GM19372 (cell line): ENCODE measurements at regions not wholly inside any gene's neighbourhood (a gene's known extent, or its start where the extent isn't known, plus 50 kb on each side); places are given as distances from the start of the nearest gene placed in this dataset.
A peak's percentile ranks its signal among the peaks of the same experiment; 100 is the strongest.
"Not testable (repeated sequence)": the region's sequence is repeated elsewhere in the genome, so short reads cannot be mapped to it uniquely, and the experiment has no call there.

Experiments used
- ATAC-seq: cut with Tn5 transposase; IDR thresholded peaks from one replicate; pipeline ENCODE4 v1.9.1; 2021; ENCODE audit warnings: mild to moderate bottlenecking, low read depth, moderate library complexity; ENCODE audit not compliant: unreplicated experiment

DNA sequence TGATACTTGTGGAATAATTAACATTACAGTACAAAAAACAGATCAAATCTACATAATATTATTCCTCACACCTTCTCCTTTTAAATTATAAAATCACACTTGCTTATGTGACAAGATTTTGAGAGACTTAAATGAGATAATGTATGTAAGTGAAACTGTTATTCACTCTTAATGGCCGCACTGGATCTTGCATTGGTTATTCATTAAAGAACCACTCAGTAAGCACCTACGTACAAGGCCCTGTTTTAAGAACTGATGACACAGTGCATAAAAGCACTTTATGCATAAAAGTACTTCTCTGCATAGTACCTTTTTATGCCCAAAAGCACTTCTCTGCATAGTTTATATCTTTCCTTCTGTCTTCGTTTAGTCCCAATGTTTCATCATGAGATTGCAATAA, 172.1 kb downstream of the GOLGA6L6 start:
- ATAC-seq = no peak

- ATAC-seq = no peak
Measured at GRCh38 chr15:20368974-20369373, 172.6 kb downstream of the GOLGA6L6 start.

DNA sequence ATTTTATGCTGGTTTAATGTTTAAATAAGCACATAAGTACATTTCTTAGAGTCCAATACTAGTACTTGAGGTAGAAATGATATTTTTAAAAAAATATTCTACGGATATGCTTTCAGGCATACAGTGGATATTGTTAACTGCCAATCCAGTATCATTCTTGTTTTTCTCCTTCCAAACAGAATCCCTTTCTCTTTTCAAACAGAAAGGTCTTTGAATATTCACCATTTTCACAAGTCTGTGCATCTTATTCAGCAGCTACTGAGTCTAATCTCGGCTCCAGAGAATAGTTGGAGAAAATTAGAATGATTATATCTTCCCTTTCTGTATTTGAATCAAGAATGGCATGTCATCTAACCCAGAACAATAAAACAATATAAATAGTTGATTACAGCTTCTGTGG, 174.5 kb downstream of the GOLGA6L6 start:
- no peak for ATAC-seq

DNA sequence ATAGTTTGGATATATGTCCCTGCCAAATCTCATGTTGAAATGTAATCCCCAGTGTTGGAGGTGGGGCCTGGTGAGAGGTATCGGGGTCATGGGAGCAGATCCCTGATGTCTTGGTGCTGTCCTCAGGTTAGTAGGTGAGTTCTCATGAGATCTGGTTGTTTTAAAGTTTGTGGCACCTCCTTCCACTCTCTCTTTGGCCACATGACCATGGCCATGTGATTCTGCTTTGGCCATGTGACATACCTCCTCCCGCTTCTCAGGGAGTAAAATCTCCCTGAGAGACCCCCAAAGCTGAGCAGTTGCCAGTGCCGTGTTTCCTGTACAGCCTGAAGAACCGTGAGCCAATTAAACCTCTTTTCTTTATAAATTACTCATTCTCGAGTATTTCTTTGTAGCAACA, 178.0 kb downstream of the GOLGA6L6 start:
- not testable (repeated sequence) for ATAC-seq

DNA sequence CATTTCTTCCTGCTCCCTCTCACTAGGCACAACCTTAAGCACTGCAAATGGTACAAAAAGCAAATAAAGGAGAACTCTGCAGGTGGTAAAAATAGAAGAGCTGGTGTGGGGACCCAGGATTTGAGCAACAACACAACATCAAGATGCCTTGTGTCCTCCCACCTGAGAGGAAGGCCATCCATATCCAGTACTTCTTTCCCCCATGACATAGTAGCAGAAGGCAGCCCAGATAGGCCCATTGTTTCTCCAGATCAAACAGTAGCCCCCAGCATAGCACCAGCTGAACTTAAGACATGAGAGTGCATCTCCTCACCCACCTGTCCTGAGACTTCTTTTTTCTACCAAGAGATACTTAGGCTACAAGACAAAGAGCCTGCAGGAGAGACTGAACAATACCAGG, 180.5 kb downstream of the GOLGA6L6 start:
- ATAC-seq = no peak

DNA sequence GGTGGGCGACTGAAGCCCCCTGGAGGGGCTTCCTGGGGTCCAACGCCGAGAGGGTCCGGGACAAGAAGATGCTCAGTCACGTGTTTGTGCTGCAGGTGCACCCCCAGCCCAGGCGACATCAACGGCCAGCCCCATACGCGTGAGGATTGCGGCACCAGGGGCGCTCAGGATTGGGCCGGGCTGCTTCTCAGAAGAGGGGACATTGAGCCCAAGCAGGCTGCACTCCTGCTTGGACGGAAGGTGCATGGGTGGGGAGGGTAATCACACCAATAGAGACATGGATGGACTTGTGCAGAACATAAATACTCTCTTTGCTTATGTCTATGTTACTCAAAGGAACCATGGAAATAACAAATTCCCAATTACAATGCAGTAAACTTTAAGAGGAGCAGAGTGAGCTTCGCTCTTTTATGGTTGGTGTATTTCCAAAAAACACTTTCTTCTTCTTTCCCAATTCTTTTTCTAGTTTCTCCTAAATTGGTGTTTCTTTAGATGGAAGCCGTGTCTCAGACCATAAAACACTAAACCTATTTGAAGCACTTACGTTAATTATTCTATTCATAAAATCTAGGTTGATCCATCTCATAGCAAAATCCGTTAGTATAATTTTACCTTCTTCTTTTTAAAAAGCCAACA, 182.7 kb downstream of the GOLGA6L6 start:
- no peak for ATAC-seq

DNA sequence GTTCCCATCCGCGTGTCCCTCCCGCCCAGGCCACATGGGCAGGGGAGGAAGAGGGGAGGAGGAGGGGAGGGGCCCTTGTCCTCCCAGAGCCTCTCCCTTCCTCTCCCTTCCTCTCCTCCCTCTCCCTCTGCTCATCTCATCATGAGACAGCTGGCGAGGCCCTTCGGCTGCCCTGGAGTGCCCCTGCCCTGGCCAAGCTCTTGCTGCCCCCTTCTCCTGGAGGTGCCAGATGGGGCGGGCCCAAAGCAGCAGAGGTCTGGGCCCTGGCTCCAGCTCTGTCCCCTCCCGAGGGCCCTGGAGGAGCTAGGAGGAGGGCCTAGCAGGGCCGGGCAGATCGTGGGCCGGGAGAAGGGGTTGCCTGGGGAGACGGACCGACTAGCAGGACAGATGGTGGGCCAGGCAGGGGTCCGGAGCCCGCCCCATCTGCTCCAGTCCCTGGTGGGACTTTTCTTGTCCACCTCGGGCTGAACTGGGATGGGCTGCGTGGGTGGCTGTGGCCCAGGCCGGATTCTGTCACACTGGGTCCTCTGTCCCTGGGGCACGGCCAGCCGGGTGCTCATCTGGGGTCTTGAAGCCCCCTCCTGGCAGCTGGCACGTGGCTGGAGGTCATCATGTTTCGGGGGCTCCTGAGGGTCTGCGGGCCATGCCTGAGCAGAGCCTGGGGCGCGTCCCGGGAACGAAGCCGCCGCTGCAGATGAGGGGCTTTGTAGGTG, 183.4 kb downstream of the GOLGA6L6 start:
- ATAC-seq = no peak

DNA sequence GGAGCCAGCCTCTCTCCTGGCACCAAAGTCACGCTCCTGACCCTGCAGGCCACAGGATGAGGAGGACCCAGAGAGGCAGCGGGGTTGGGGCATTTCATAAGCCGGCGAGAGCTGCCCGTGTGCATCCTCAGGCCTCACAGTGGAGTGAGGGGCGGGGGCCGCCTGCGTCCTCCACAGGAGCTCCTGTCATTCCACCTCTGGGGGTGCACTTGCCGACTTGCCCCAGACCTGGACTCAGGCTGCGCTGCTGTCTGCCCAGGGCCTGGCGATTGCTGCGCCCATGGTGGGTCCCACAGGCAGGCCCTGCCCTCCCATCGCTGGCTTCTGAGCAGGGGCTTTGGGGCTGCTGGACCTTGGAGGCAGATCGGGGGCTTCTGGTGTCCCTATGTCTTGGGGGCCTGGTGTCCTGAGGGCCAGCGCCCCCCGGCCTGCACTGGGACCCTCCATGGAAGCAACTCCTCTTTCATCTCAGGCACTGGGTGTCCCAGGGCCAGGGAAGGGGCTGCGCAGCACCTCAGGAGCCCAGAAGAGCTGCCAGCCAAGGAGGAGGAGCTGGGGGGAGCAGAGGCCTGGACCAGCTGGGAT, 184.0 kb downstream of the GOLGA6L6 start:
- no peak for ATAC-seq

DNA sequence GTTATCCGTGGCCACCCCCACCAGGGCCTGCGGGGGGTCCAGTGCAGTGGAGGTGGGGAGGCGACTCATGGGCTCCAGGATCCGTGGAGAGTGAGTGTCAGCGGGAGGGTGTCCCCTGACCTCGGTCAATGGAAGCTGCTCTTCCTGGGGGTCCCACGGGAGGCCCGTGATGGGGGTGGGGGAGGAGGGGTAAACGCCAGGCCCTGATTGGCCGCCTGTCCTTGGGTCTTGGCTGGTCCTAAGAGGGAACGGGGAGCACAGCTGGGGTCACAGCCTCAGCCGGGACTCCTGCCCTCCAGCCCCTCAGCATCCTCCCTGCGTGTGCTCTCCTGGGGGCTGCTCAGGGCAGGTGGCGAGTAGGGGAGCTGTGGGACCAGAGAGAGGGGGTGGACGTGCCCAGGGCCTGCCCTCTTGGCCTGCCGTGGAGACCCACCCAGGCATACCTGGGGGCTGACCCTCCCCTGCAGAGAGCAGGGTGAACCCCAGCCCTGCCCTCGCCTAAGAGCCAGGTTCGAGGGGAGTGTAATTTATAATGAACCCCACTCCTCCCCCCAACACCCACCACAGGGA, 184.6 kb downstream of the GOLGA6L6 start:
- no peak for ATAC-seq

DNA sequence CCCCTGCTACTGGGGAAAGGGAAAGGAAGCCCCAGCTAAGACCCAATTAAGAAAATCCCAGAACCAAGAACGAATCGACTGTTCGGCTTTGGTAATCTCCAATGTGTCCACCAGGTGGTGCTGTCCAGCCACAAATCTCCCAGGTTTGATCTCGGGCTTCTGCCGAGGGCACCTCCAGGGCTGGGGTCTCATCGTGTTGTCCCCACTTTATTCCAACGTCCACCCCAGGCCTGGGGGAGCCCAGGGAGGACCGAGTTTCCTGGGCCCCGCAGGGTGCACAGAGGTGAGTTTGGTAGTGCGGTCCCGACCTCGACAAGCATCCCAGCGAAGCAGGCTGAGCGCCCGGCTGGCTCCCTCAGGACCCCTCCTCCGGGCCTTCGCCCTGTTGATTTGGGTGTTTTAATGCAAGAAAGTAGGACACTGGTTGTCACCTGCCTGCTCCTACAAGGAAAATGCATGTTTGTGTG, 185.1 kb downstream of the GOLGA6L6 start:
- ATAC-seq = peak; percentile 49

DNA sequence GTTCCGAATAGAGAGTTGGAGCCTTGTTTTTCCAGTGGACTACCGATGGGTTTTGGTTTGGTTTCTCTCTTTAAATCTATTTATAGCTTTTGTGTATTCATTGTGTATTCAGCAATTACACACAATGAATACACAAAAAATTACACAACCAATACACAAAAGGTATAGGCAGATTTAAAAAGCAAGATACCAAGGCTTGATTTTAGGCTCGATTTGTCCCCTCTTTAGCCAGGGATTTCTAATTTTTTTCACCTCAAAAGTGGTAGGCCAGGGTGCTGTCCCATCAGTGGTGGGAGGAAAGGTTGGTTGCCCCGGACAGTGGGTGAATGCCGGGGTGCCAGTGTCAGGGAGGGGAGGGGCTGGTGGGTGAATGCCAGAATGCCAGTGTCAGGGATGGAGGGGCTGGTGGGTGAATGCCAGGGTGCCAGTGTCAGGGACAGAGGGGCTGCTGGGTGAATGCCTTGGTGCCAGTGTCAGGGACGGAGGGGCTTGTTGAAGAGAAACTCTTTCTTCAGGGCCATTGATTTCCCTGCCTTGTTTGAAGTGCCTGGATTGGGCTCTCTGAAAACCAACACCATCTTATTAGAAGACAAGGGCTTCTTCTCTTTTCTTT, 186.2 kb downstream of the GOLGA6L6 start:
- ATAC-seq = no peak

- ATAC-seq = not testable (repeated sequence)
Measured at GRCh38 chr15:20354884-20355223, 186.7 kb downstream of the GOLGA6L6 start.

DNA sequence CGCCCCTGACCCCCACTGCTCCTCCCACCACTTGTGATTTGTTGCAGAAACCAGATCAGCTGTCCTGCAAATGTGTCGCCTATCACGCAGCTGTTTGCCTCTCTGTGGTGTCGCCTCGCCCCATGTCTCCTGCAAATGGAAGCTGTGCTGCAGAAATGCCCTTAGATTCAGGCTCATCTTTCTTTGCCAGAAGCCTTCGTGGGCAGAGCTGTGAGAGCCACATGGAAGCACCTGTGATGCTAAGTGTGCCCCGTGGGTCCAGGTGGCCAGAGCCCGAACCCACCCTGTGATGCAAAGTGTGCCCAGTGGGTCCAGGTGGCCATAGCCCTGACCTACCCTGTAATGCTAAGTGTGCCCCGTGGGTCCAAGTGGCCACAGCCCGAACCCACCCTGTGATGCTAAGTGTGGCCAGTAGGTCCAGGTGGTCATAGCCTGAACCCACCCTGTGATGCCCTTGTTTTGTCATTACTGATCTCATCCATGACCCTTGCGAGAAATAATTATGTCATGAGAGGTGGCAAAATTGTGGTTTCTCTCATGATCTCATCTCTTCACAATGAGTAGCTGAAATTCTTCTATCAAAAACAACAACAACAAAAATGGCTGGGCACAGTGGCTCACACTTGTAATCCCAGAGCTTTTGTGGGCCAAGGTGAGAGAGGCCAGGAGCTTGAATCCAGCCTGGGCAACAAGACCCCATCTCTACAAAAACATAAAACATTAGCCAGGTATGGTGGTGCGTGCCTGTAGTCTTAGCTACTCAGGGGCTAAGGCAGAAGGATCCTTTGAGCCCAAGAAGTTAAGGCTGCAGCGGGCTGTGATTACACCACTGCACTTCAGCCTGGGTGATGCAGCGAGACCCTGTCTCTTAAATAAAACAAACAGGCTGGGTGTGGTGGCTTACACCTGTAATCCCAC, 187.4 kb downstream of the GOLGA6L6 start:
- no peak for ATAC-seq

GRCh38 chr15:20352241-20353200, 189.1 kb downstream of the GOLGA6L6 start:
- no peak for ATAC-seq

DNA sequence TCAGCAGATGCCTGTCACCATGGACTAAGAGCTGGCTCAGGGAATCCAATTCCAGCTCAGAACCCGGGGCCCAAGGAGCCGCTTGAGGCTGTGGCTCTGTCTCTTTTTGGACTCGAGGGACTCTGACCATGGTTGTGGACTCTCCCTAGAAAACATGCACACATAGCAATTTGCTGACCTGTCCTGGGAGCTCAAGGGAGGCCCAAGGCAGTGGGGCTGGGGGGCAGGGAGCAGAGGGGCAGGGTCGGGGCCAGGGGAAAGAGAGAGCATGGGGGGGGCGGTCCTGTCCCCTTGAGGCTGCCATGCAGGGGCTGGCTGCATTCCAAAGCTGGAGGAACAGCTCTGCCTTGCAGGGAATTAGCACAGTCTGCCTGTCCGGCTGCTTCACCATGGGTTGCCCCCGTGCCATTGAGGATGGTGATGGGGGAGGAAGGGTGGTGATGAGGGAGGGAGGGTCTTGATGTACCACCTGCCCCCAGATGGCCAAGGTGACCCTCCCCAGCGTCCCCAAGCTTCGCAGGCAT, 190.1 kb downstream of the GOLGA6L6 start:
- no peak for ATAC-seq

- no peak for ATAC-seq
Measured at GRCh38 chr15:20349774-20350498, 191.7 kb downstream of the GOLGA6L6 start.

DNA sequence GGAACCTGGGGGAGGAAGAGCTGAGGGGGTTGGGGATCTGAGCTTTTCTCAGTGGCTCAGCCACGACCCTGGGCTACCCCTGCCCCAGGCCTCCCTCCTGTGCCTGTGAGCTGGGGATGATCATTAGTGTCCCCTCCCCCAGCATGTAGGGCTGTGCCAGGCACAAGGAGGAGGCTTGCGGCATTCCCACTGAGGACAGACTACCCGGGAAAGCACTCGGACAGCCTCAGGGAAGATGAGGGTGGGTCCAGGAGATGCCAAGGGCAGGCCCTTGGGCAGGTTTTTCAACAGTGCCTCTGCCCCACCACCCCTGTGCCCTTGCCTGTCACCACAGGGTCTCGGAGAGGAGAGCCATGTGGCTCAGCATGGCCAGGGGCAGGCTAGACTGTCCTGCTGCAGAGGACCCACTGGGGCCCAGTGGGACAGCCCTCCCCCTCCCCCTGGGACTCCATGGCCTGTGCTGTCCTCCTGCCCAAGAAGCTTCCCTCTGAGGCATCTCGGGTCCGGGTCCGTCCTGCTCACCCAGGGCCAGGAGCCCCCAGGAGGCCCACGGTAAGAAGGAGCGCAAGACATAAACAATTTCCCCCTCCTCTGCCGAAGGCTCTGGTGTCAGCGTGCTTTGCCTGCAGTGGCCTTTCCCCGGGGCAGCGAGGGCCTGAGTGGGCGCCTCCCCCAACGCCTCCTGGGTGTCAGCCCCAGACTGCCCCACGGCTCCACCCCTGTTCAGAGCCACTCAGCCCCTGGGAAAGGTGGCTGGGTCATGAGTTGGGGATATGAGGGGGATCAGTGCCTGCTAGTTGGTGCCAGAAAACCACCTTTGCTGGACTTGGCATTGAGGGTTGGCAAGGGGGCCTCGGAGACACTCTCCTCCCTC, 192.5 kb downstream of the GOLGA6L6 start:
- ATAC-seq = no peak
